Natural killer cell treated with Interleukin-12 subunit alpha and Interleukin-12 subunit beta and Interleukin-15 and Interleukin-18, amount 100 ng/mL, for 72 hours (primary cell): ENCODE measurements at regions not wholly inside any gene's neighbourhood (a gene's known extent, or its start where the extent isn't known, plus 50 kb on each side); places are given as distances from the start of the nearest gene placed in this dataset.

Experiments used
- ATAC-seq, 2 donors: fragments of 150-1000 bp; cut with Tn5 transposase in 1 of 2; sonication (Bioruptor Pico), chemical (Tn5 transposase) in 1 of 2; 2 replicates each; pipeline ENCODE4 v1.10.0; 2021
- DNase-seq: peaks from one replicate; pipeline ENCODE4 v3.0.0; 2022; ENCODE audit warnings: low spot score
- H3K27ac Mint-ChIP-seq, 2 donors: 1 replicate in 1 of 2; 2 replicates in 1 of 2; pipeline ENCODE4 v1.8.0; 2022; ENCODE audit warnings: mixed read lengths in 2 of 2, mild to moderate bottlenecking in 1 of 2, moderate library complexity in 1 of 2
- H3K27me3 Mint-ChIP-seq, 2 donors: 1 replicate in 1 of 2; 2 replicates in 1 of 2; pipeline ENCODE4 v1.8.0; 2022; ENCODE audit warnings: mixed read lengths in 2 of 2
- H3K36me3 Mint-ChIP-seq: one replicate; pipeline ENCODE4 v1.8.0; 2022; ENCODE audit warnings: mixed read lengths
- H3K4me1 Mint-ChIP-seq, 2 donors: 1 replicate in 1 of 2; 2 replicates in 1 of 2; pipeline ENCODE4 v1.8.0; 2022; ENCODE audit warnings: low read depth in 2 of 2, mixed read lengths in 2 of 2, mild to moderate bottlenecking in 1 of 2
- H3K4me3 Mint-ChIP-seq: one replicate; pipeline ENCODE4 v1.8.0; 2022; ENCODE audit warnings: mixed read lengths
- H3K9me3 Mint-ChIP-seq: 2 replicates; pipeline ENCODE4 v1.8.0; 2022; ENCODE audit warnings: mixed read lengths

DNA sequence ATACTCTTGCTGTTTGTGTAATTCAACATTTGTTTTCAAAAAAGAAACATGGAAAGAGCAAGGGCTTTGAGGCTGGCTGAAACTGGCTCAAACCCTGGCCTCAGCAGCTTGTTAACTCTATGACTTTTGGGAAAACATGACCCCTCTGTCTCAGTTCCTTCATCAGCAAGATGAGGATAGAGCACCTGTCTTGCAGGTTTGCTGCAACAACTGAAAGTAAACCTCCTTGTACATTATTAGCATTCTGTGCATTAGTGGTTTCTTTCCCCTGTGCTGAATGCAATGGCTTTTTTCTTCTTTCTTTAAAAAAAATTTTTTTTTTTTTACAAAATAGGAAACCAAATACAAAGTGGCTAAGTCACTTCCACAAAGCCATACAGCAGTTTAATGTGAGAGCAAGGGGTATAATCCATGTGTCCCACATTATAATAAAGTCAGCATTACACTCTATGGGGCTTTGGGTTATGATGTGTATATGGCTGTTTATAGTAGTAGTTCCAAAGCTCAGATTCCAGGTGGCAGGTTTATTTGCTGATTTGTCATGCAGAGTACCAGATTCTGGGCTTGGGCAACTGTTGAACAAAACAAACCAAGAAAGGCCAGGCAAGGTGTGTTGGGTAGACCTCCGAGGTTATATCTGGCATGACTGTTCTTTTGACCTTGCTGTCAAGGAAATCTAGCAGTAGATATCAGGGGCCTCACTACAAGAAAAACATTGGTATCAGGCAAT, 194.5 kb upstream of the CNOT2 start:
- Mint-ChIP-seq H3K27ac (no peak overlapping the region), H3K27me3 (peaks cover 3 to 5% of the 10 kb centered on the region in 2 donors), H3K4me1 (peaks cover 45 to 47% of the 10 kb centered on the region in 2 donors), H3K36me3 (peaks cover 8% of the 10 kb centered on the region), H3K9me3 (peaks cover 3% of the 10 kb centered on the region), H3K4me3 (no peak overlapping the region)
- DNase-seq = no peak
- no peak for ATAC-seq

DNA sequence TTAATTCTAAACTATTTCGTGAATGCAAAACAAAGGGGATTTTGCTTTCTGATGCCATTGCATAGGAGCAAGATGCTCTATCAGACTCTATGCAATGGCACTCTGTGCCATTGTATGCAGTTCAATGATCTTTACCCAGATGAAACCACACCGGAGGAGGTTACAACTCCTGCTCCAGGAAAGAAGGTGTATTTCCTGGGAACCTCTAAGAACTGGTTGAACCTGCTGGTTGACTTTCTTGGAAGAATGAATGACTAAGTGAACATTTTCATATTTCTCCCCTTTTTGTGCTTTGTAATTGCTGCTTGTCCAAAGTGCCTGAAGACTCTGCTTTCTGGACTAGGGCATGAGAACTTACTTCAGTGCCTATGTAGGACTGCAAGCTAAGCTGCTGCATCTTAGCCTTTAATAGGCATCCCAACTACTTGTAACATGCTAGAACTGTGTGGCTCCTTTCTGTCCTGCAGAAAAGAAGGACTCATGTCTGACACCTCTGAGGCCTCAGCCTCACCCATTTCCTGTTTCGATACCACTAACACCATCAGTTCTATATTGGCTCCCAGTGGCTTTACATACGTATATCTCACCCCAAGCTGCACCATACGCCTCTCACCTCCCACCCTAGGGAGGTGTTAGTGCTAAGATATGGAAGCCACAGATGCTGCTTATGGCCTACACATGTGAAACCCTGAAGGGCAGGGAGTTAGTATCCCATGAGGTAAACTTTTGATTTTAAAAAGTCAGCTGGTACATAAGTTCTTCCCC, 193.5 kb upstream of the CNOT2 start:
- peaks cover 53 to 55% of the 10 kb centered on the region in 2 donors for H3K4me1 Mint-ChIP-seq
- H3K4me3 Mint-ChIP-seq = peak overlapping the region; percentile 57

DNA sequence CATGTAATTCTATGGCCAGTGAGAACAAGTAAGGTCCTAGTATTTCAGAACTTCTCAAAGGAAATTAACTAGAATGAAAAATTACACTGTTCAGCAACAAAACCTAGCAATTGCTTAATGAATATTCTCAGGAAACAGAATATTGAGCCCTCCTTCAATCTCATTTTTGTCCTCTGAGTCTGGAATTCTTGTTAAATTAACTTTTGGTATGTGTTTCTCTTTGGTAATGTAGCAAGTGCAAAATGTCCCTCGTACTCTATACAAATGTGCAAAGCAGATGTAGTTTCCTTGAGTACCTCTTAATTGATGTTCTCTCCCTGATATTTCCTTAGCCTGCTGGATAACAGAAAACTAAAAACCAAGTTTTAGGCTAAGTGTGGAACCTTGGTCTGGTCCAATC, 190.8 kb upstream of the CNOT2 start:
- DNase-seq = no peak
- Mint-ChIP-seq H3K27me3 (peaks cover 5 to 7% of the 10 kb centered on the region in 2 donors), H3K4me3 (peak overlapping the region; percentile 68), H3K36me3 (peaks cover 9% of the 10 kb centered on the region), H3K9me3 (peaks cover 3% of the 10 kb centered on the region), H3K4me1 (peaks cover 46 to 47% of the 10 kb centered on the region in 2 donors), H3K27ac (peak overlapping the region; percentile 48 to 85)
- no peak for ATAC-seq

More for the DNA sequence above, 193.5 kb upstream of the CNOT2 start:
- Mint-ChIP-seq H3K36me3 (peaks cover 9% of the 10 kb centered on the region), H3K9me3 (peaks cover 3% of the 10 kb centered on the region), H3K27me3 (peaks cover 7 to 10% of the 10 kb centered on the region in 2 donors), H3K27ac (peak overlapping the region; percentile 17 to 57)
- DNase-seq (peak; percentile 89), ATAC-seq (peak; percentile 98 to 99)

DNA sequence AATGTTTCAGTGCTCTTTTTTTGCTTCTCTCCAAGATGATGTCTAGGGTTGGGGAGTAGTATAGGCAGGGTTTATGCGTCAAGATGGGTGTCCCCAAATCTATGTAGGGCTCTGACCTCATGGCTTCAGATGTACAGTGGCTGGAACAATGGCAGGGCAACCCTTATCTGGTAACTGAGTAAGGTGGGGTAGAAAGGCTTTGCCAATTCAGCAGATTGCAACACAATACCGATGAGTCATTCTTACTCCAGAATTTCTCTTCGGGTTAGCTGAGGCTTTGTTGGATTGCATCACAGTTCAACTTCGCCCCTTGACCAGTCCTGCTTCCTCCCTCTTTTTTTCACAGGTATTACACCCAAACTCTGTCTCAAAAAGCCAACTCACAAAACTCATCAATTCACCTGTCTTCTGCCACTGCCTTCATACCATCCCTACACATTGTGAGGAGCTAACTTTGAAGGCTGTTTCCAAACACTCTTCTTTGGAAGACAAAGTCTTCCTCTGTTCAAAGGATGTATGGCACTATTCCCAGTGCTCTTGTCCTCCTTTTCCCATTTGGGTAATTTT, 190.2 kb upstream of the CNOT2 start:
- H3K27ac Mint-ChIP-seq = peak overlapping the region; percentile 48 to 85
- H3K27me3 Mint-ChIP-seq = peaks cover 5 to 7% of the 10 kb centered on the region in 2 donors

DNA sequence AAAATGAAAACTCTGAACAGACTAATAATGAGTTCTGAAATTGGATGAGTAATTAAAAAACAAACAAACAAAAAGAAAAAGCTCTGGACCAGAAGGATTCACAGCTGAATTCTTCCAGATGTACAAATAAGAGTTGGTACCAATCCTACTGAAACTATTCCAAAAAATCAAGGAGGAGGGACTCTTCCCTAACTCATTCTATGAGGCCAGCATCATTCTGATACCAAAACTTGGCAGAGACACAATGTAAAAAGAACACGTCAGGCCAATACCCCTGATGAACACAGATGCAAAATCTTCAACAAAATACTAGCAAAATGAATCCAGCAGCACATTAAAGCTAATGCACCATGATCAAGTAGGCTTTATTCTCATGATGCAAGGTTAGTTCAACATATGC, 183.9 kb upstream of the CNOT2 start:
- Mint-ChIP-seq H3K9me3 (no peaks in the 10 kb centered on the region), H3K4me1 (peaks cover 9 to 11% of the 10 kb centered on the region in 2 donors), H3K36me3 (peaks cover 7% of the 10 kb centered on the region), H3K27ac (no peak overlapping the region), H3K27me3 (peaks cover 8 to 11% of the 10 kb centered on the region in 2 donors), H3K4me3 (no peak overlapping the region)
- ATAC-seq = no peak
- no peak for DNase-seq

More for the DNA sequence above, 190.2 kb upstream of the CNOT2 start:
- Mint-ChIP-seq H3K4me3 (peak overlapping the region; percentile 68), H3K9me3 (peaks cover 3% of the 10 kb centered on the region), H3K4me1 (peaks cover 46 to 47% of the 10 kb centered on the region in 2 donors), H3K36me3 (peaks cover 9% of the 10 kb centered on the region)
- peak; percentile 26 to 77 for ATAC-seq
- DNase-seq = peak; percentile 77

DNA sequence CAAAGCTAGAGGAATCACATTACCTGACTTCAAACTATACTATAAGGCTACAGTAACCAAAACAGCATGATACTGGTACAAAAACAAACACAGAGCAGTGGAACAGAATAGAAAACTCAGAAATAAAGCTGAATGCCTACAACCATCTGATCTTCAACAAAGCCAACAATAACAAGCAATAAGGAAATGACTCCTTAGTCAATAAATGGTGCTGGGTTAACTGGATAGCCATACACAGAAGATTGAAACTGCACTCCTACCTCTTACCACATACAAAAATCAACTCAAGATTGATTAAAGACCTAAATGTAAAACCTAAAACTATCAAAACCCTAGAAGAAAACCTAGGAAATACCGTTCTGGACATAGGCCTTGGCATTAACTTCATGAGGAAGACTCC, 182.6 kb upstream of the CNOT2 start:
- no peak overlapping the region for H3K27ac Mint-ChIP-seq
- H3K27me3 Mint-ChIP-seq = peaks cover 7 to 8% of the 10 kb centered on the region in 2 donors
- ATAC-seq = no peak

DNA sequence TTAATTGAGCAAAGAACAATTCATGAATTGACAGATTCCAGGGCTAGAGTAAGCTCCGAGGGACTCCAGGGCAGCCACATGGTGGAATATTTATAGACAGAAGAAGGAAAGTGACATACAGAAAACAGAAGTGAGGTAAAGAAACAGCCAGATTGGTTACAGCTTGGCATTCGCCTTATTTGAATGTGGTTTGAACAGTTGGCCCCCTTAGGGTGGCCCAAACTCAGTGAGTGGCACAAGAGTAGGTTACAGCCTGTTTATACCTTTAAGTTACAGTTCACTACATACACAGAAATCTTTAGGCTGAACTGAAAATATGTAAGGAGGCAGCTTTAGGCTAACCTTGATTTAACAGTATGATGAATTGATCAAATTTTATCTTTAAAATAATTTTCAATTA, 174.5 kb upstream of the CNOT2 start:
- no peak overlapping the region for H3K4me3 Mint-ChIP-seq
- no peak overlapping the region for H3K27ac Mint-ChIP-seq
- no peaks in the 10 kb centered on the region for H3K9me3 Mint-ChIP-seq
- DNase-seq = no peak
- H3K4me1 Mint-ChIP-seq = peaks cover 0 to 2% of the 10 kb centered on the region in 2 donors
- H3K36me3 Mint-ChIP-seq = no peaks in the 10 kb centered on the region
- no peak for ATAC-seq
- peaks cover 0 to 3% of the 10 kb centered on the region in 2 donors for H3K27me3 Mint-ChIP-seq

More for the DNA sequence above, 182.6 kb upstream of the CNOT2 start:
- Mint-ChIP-seq H3K36me3 (peaks cover 7% of the 10 kb centered on the region), H3K9me3 (no peaks in the 10 kb centered on the region), H3K4me1 (peaks cover 6 to 7% of the 10 kb centered on the region in 2 donors), H3K4me3 (no peak overlapping the region)
- DNase-seq = no peak

DNA sequence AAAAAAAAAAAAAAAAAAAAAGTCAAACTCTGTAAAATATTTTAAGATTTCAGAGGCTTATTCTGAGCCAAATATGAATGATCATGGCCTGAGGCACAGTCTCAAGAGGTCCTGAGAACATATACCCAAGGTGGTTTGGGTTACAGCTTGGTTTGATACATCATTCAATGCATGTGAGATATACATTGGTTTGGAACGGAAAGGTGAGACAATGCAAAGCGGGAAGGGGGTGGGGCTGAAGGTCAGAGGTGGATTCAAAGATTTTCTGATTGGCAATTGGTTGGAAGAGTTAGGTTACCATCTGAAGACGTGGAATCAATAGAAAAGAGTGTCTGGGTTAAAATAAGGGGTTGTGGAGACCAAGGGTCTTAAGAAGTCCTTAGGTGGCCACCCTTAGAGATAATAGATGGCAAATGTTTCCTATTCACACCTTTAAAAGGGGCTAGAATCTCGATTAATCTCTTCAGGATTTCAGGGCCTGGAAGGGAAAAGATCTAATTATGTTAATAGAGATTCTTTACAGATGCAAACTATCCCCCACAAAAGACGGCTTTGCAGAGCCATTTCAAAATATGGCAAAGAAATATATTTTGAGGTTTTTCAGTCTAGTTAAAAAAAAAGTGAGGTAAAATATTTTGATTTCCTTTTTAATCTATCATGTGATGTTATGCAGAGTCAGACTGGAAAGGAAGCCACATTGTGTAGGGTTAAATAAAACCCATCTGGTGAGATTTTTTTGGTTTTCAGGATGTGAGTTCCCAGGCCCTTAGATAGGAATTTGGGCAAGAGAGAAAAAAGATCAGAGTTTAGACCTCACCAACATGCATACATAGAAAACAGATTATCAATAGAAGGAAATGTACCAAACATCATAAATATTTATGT, 173.8 kb upstream of the CNOT2 start:
- peaks cover 0 to 3% of the 10 kb centered on the region in 2 donors for H3K27me3 Mint-ChIP-seq
- no peaks in the 10 kb centered on the region for H3K9me3 Mint-ChIP-seq
- H3K4me3 Mint-ChIP-seq = no peak overlapping the region
- no peak for DNase-seq
- no peak for ATAC-seq
- H3K27ac Mint-ChIP-seq = no peak overlapping the region
- peaks cover 4 to 5% of the 10 kb centered on the region in 2 donors for H3K4me1 Mint-ChIP-seq
- no peaks in the 10 kb centered on the region for H3K36me3 Mint-ChIP-seq

DNA sequence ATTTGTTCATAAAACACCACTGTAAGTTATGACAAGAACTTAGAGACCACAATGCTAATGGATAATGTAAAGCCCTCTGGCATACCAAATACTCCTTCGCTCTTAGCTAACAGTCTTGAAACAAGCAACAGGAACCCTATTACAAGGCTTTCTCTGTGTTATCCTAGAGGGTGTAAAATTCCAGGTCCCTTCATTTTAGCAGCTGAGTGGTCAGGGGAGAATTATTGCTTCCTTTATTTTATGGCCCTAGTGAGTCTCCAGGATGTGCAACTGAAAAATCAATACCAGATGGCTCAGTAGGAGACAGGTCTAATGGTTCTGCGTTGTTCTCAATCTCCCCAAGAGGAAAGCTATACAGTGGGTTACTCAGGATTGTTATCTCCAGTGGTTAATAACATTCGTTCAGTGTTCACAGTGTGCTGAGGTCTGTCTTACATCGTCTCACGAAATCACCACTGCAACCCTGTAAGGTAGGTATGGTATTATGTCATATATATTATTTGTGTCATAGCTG, 172.7 kb upstream of the CNOT2 start:
- H3K9me3 Mint-ChIP-seq = no peaks in the 10 kb centered on the region
- ATAC-seq = no peak
- no peak overlapping the region for H3K4me3 Mint-ChIP-seq
- no peaks in the 10 kb centered on the region for H3K36me3 Mint-ChIP-seq
- H3K4me1 Mint-ChIP-seq = peaks cover 5 to 7% of the 10 kb centered on the region in 2 donors
- no peak for DNase-seq
- H3K27ac Mint-ChIP-seq = no peak overlapping the region
- peaks cover 0 to 3% of the 10 kb centered on the region in 2 donors for H3K27me3 Mint-ChIP-seq

DNA sequence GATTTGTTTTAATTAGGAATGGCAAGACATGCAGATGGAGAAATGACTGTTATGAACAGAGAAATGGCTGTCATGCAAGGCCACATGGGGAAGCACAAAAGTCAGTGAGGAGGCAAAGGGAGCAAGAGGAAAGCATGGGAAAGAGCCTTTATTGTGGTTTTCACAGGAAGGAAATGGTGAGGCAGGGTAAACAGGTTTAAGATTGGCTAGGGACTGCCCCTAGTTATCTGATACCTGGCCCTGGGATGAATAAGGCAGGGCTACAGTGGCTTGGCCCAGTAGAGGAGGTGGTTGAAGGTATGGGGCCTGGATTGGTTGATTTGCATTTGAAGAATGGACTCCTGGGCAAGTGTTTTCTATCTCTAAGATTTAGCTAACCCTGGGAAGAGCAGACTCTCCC, 168.7 kb upstream of the CNOT2 start:
- Mint-ChIP-seq H3K36me3 (no peaks in the 10 kb centered on the region), H3K9me3 (no peaks in the 10 kb centered on the region), H3K4me3 (no peak overlapping the region), H3K4me1 (peaks cover 4 to 5% of the 10 kb centered on the region in 2 donors), H3K27me3 (no peaks in the 10 kb centered on the region), H3K27ac (no peak overlapping the region)
- ATAC-seq = no peak
- no peak for DNase-seq

DNA sequence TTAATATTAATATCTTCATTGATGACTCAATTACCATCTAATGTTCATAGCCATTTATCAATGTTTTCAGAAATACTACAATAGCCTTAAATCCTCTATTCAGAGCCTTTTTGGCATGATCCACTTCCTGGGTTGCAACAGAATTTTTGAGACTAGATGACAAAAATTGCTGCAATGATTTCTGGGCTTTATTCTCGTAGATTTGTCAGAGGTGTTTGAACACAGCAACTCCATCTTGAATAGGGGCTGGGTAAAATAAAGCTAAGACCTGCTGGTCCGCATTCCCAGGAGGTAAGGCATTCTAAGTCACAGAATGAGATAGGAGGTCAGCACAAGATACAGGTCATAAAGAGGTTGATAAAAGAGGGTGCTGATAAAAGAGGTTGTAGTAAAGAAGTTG, 165.8 kb upstream of the CNOT2 start:
- Mint-ChIP-seq H3K36me3 (no peaks in the 10 kb centered on the region), H3K27me3 (no peaks in the 10 kb centered on the region), H3K27ac (no peak overlapping the region), H3K4me1 (peaks cover 4 to 5% of the 10 kb centered on the region in 2 donors), H3K4me3 (no peak overlapping the region), H3K9me3 (no peaks in the 10 kb centered on the region)
- DNase-seq (no peak), ATAC-seq (no peak)

DNA sequence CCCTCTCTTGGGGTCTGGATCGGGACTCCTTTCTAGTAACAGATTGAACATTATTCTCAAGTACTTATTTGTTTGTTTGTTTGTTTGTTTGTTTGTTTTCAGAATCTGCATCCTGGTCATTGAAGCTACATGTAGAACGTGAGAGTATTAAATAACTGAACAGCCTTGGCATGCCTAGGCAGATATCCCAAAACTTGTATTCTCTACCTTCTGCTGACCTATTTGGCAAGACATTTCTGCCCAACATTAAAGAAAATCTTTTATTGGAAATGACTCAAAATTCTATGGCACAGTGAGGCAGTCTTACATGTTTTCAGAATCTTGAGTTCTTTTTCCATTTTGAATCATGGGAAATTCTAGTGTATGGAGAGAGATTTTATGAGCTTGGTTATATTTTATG, 165.1 kb upstream of the CNOT2 start:
- H3K4me1 Mint-ChIP-seq = peaks cover 4 to 5% of the 10 kb centered on the region in 2 donors
- H3K9me3 Mint-ChIP-seq = peaks cover 2% of the 10 kb centered on the region
- no peaks in the 10 kb centered on the region for H3K36me3 Mint-ChIP-seq
- ATAC-seq (no peak), DNase-seq (no peak)
- H3K27me3 Mint-ChIP-seq = no peaks in the 10 kb centered on the region
- H3K27ac Mint-ChIP-seq = no peak overlapping the region
- no peak overlapping the region for H3K4me3 Mint-ChIP-seq

DNA sequence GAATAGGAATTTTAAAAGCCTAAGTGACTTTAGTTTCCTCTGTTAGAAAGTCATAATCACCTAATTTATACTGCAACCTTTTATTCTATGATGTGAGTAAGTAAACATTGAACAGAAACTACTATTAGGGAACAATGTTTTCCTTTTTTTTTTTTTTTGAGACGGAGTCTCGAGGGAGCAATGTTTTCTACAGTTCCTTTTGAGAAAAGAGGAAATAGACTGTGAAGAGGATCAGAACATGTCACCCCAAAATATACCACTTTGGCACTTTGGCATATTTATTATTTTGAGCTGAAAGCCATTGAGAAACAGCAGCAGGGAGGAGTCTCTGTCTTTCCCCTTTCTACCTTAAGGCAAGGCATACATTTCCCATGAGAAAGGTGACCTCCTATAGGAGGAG, 162.7 kb upstream of the CNOT2 start:
- ATAC-seq = no peak
- Mint-ChIP-seq H3K9me3 (peaks cover 2% of the 10 kb centered on the region), H3K27me3 (no peaks in the 10 kb centered on the region), H3K4me1 (no peaks in the 10 kb centered on the region), H3K27ac (no peak overlapping the region), H3K36me3 (no peaks in the 10 kb centered on the region), H3K4me3 (no peak overlapping the region)
- no peak for DNase-seq
